ENCODE measurements at regions not wholly inside any gene's neighbourhood (a gene's known extent, or its start where the extent isn't known, plus 50 kb on each side); places are given as distances from the start of the nearest gene placed in this dataset.

DNA sequence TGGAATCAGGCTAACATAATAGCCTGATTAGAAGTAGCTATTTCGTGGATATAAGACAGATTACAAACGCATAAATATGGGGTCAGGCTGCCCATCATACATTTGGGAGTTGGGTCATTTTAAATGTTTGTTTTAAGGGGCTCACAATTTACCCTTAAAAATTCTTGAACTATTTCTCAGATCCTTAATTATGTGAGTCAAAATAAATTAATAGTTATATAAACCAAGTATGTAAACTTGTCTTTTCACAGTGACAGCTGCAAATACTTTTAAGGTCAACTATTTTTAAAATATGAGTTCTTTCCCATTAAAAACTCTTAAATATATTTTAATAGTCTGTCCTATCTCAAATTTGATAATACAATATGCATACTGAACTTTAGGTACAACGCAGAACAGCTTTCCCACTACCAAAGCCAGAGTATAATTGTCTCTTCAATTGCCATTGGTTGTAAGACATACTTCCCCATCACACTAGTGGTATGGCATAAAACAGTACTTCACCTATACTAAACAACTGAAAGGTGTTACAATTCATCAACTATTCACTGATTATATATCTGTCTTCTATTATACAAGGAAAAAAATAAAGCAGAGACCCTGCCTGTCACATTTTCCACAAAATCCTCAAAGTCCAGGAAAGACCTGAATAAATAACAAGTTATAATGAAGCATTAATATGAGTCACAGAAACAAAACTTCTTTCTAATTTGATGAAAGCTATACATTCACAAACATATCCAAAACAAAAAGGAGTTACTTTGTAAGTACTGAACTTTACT is 80.8 kb upstream of the COL21A1 start:
- H3K4me3 ChIP-seq (replicated peaks; ENCODE audit: low read depth, low read length): no peak overlapping the region
- DNase-seq (ENCODE audit: extremely low read depth, low read depth): no peak
- TF ChIP-seq, protein P1, sequence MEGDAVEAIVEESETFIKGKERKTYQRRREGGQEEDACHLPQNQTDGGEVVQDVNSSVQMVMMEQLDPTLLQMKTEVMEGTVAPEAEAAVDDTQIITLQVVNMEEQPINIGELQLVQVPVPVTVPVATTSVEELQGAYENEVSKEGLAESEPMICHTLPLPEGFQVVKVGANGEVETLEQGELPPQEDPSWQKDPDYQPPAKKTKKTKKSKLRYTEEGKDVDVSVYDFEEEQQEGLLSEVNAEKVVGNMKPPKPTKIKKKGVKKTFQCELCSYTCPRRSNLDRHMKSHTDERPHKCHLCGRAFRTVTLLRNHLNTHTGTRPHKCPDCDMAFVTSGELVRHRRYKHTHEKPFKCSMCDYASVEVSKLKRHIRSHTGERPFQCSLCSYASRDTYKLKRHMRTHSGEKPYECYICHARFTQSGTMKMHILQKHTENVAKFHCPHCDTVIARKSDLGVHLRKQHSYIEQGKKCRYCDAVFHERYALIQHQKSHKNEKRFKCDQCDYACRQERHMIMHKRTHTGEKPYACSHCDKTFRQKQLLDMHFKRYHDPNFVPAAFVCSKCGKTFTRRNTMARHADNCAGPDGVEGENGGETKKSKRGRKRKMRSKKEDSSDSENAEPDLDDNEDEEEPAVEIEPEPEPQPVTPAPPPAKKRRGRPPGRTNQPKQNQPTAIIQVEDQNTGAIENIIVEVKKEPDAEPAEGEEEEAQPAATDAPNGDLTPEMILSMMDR (IDR thresholded peaks at IDR 0.05; ENCODE audit: low read depth, low read length, missing control alignments): no peak

DNA sequence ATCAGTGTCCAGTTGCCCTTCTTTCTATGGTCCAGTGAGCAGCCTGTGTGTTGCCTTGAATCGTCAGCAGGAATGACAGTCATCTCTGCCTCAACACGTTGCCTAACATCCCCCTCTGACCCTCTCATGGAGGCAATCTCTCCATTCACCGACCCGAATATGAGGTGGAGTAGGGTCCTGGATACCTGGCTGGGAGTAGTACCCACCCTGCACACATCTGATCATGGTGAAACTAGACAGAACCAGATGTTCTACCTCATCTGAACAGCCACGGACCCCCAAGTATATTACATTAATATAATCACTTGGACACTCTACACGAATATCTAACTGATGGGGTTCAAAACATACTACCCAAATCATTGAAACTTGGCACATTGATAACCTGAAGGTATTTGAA is 77.0 kb upstream of the COL21A1 start:
- TF ChIP-seq, protein P1 (IDR thresholded peaks at IDR 0.05; ENCODE audit: low read depth, low read length, missing control alignments): no peak
- DNase-seq (ENCODE audit: extremely low read depth, low read depth): no peak
- no peak overlapping the region for H3K4me3 ChIP-seq (replicated peaks; ENCODE audit: low read depth, low read length)

DNA sequence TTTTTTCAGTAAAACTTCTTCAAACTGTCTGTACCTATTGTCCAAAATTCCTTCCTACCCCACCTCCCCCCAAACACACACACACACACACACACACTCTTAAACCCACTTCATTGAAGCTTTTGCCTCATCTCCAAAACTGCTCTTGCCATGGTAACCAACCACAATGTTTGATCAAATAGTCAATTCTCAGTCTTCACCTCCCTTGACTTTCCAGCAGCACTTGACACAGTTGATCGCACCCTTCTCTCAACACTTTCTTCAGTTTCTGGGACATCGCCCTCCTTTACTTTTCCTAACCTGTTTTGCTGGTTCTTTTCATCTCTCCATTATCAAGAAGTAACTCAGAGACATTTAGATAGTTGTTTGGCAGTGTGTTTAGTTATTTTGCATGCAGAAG is 71.5 kb upstream of the COL21A1 start:
- H3K4me3 ChIP-seq (replicated peaks; ENCODE audit: low read depth, low read length): no peak overlapping the region
- TF ChIP-seq, protein P1 (IDR thresholded peaks at IDR 0.05; ENCODE audit: low read depth, low read length, missing control alignments): no peak
- DNase-seq (ENCODE audit: extremely low read depth, low read depth): no peak

DNA sequence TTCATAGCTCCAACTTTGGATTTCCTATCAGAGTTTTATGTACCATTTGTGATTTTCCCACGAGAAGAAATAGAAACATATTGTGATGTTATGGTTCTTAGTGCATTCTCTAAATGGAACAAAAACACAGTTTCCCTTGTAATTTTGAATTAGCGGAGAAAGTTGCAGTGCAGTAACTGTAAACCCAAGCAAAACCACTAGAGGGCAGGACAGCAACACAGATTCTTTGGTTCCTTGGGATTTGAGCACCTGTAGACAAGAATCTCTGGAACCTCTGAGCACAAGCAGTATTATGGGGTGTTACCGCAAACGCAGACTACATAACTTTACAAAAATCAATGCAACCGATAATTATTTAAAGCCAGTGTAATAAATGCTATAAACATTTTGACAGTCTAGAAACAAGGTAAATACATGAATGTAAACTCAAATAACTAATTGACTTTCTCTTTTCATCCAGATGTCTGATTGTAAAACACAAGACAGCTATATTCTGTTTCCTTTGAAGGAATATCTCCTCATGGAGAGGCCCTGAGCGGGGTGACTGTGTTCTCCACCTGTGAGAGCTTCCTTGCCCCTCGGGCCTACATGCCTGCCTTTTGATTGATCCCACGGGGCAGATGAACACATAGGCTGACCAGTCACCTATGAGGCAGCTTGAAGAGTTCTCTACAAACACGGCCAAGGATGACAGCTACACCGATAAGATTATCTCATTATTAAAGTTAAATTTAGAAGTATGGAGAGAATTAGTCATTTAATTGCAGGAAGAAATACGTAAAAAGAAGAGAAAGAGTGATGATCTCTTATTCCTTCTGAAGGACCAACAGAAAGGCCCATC is 67.5 kb upstream of the COL21A1 start:
- no peak overlapping the region for H3K4me3 ChIP-seq (replicated peaks; ENCODE audit: low read depth, low read length)
- DNase-seq (ENCODE audit: extremely low read depth, low read depth): peak; percentile 45
- TF ChIP-seq, protein P1 (IDR thresholded peaks at IDR 0.05; ENCODE audit: low read depth, low read length, missing control alignments): peak; percentile 84

DNA sequence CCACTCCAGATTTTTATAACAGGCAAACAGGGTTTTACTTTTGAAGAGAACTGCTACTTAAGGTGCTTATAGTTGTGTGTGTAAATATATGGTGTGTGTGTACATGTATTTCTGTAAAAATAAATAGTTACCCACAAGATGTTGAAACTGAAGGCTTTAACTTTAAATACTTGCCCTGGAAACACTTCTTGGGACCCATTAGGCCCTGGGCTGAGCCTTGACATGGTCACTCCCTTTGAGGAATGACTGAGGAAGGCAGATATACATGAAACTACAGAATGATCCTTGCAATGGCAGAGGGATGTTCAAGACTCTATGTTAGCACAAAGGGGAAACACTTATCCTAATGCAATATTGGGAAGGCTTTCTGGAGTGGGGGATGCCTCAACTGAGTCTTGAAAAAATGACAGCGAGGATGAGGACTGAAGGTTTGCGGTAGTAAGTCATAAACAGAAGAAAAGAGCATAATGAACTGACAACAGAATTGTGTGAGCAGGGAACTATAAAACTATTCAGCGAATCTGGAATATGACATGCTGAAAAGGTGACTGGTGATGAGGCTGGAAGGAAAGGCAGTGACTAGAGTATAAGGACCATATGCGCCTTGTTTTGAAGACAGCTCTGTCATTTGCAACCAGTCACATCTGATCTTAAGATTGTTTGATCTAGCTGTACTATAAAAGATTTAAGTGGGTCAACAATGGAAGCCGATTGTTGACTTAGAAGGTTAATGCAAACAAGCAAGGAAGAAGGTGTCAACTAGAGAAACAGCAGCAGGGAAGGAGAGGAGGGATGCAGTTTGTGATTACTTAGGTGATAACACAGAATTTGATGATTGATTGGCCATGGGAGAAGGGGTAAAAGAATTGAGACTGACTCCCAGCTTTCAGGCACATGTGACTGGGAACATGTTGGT is 64.4 kb upstream of the COL21A1 start:
- H3K4me3 ChIP-seq (replicated peaks; ENCODE audit: low read depth, low read length): no peak overlapping the region
- TF ChIP-seq, protein P1 (IDR thresholded peaks at IDR 0.05; ENCODE audit: low read depth, low read length, missing control alignments): no peak
- DNase-seq (ENCODE audit: extremely low read depth, low read depth): no peak

DNA sequence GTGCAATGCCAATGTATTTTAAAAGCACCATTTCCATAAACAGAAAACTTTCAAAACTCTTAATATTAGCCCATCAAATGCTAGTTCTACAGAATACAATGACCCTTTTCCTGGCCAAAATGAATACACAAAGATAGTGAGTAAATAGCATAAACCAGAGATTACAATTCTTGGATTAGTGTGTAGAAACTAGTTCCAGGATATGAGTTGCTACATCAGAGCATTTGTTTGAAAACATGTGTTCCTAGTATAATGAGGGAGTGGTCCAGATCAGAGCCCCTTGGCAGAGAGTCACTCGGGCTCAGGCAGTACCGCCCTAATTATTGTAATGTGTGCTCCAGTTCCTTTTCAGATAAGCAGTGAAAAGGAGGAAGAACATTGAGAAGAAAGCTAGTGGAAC is 63.7 kb upstream of the COL21A1 start:
- H3K4me3 ChIP-seq (replicated peaks; ENCODE audit: low read depth, low read length): no peak overlapping the region
- TF ChIP-seq, protein P1 (IDR thresholded peaks at IDR 0.05; ENCODE audit: low read depth, low read length, missing control alignments): no peak

More for the DNA sequence above, 63.7 kb upstream of the COL21A1 start:
- no peak for DNase-seq (ENCODE audit: extremely low read depth, low read depth)

All from HFF-Myc (cell line).